HK-2 (cell line): ENCODE measurements at regions not wholly inside any gene's neighbourhood (a gene's known extent, or its start where the extent isn't known, plus 50 kb on each side); places are given as distances from the start of the nearest gene placed in this dataset.
A peak's percentile ranks its signal among the peaks of the same experiment; 100 is the strongest.

Source experiments
- DNase-seq: peaks from one replicate; pipeline ENCODE4 v3.0.0-alpha.2; 2018; ENCODE audit not compliant: unreplicated experiment

DNA sequence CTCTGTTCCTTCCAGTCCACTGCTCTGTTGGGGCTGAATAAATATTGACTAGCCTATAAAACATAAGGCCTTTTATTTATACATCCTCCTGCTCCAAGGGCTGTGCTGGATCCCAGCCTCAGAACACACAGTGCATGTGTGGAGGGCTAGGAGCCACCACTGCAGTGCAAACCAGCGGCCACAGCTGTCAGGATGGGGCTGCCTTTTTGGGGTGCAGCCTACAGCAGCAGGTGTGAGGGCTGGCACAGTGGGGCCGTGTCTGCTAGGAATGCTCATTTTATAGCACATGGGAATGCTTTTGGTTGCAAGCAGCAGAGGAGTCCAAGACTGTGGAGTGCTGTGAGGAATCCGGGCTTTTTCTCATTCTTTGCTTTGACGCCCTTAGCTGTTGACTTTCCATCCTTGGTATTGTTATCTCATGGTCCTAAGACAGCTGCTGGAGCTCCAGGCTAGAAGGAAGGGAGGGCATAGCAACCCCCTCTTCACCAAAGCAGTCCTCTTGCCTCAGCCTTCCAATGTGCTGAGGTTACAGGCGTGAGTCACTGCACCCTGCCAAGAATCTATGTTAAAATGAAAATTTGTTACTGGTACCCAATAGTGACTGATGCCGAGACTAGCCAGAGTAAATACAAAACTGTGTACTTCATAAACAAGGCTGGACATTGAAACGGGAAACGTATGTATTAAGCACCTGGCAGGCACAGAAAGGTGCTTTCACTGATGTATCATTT, 334.3 kb upstream of the GATB start:
- DNase-seq = no peak

DNA sequence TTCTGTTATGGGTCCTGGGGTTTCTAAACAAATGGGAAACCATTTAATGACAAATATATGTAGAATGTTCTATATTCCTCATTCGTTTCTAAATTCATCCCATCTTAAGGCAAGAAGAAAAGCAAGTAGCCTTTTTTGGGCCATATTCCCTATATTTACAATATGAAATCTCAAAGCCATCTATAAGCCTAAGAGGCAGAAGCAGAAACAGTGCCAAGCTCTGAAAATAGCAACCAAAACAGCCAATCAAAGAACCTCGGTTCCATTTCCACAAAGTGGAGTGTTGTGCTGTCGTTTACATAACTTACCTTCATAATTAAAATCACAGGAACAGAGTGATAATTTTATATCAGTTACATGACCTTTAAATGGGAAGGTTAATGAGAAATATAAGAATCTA, 330.6 kb upstream of the GATB start:
- no peak for DNase-seq

DNA sequence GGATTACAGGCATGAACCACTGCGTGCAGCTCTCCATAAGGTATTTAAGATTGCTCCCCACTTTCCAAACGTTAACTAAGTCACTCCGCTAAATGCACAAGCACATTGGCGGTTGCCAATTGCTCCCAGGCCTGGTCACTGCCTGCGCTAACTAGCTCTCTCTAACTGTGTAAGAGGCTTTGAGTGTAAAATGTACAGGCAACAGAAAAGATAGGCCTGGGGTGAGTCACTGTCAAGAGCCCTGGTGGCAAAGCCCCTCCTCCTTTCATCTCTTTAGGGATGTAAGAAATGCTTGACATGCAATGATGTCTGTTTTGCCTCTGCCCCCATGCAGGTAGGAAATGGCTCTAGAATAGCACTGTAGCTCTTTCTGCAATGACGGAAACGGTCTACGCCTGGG, 329.7 kb upstream of the GATB start:
- no peak for DNase-seq

DNA sequence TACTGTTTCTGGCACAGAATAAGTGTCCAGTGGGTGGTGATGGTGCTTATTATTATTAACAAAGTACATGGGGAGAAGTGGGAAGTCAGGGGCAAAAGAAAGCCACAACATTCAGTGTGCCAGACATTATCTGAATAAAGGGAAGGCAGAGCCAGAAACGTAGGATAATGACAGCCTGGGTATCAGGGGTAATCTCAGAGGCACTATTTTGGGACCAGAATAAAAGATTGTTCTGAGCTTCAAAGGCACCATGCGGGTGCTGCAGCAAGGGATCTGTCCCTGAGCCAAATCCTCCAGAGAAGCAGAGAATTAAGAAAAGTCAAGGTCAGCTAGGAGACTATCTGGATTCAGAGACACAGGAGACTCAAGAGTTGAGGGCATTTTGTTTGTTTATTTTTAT, 328.8 kb upstream of the GATB start:
- DNase-seq = no peak

DNA sequence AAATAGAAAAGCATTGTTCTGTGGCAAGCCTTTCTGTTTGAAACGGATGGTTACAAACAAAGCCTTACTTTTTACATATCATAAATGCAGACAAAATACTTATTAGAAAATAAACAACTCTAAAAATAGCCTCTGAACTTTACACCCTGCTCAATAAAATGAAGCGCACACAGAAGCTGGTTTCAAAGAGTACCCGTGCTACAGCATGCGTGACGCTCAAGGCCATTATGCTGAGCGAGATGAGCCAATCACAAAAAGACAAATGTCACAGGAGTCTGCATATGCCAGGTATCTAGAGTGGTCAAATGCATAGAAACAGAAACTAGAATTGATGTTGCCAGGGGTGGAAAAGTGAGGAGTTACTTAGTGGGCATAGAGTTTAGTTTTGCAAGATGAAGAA, 326.5 kb upstream of the GATB start:
- no peak for DNase-seq

DNA sequence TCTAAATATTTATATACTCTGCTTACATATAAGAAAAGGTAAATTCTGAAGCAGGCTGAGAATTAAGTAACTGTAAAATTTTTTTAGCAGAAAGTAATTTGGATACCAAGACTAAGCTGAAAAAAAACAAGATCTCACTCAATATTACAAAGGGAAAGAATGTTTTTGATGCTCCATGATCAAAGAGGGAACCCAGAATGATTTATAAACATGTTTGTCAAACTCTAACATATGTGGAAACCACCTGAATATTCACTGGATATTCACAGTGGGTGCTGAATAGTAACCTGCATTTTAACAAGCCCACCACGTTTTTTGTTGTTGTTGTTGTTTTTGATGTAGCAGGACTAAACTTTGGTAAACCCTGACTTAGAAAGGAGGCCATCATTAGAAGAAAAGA, 324.9 kb upstream of the GATB start:
- DNase-seq = no peak

DNA sequence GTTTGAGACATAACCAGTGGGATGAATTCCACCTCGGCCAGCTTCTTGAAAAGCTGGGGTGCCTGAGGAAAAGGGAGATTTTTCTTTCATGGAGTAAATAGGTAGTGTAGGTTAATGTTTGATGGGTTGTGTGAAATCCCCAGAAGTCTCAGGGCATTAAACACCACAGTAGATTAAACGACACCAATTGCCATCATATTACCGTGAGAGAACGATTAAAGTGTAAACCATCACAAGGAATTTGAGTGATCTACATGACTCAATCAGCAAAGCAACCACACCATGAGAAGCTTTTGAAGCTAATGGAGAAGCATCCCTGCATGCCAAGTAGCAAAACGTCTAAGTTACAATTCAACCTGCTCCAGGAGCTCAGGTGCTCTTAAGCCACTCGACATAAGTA, 322.5 kb upstream of the GATB start:
- no peak for DNase-seq

DNA sequence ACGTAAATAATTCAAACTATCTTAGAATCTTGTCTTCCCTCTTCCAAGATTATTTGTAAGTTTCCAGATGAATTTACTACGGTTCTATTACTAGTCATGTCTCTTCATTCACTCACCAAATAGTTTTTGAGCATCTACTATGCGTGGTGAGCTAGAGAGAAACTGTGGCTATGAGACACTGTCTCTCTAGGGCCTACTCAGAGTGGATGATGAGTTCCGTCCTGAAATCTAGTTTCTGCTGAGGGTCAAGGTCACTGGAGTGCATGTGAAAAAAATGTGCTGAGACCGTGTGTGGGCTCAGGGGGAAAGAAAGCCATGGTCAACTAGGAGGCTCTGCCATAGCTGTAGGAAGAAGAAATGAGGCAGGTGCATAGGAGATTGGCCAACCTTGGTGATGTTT, 320.2 kb upstream of the GATB start:
- no peak for DNase-seq

DNA sequence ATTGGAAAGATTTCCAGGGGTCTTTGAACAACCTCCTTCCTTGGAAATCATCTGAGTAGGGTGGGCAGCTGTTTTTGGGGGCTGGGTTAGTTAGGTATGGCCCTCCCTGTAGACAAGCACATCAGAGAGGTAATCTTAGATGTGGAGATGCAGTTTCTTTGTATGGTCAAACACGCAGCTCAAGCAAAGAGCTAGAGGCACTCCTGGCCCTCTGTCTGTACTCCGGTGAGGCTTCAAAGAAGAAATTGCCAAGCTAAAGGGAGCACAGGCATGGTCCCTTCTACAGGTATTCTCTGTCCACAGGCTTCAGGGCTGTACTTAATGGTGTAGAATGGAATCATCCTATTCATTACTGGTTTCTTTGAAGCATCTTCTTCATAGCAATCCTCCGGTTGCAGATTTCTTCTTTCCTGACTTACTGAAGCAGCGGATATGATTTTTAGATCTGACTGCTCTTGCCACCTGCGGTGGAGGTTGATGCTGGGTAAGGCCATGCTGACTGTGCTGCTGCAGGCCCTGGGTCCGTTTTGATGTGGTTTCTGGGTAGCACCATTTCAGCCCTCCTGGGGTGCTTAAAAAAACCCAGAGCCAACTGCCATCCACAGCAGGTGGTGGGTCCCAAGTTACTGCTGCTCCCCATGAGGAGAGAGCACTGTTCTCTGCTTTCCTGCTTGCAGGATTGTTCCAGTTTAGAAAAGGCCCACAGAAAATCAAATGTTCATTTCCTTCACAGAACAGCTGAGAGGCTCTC, 318.9 kb upstream of the GATB start:
- no peak for DNase-seq

DNA sequence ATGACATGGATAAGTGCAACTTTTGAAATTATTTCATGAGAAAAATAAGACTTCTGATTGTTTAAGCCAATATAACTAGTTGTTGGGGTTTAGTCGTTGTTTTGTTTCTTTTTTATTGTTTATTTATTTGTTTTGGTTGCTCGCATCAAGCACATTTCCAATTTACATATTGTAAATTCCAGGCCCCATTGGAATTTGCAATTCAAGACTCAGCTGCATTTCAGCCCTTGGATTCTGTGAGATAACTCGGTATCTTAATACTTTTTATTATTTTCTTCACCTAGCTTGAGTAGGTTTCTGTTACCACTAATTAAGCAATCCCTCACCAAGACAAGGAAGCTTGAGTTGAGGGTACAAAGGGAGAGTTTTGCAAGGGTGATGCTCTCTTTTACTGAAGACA, 318.3 kb upstream of the GATB start:
- no peak for DNase-seq

DNA sequence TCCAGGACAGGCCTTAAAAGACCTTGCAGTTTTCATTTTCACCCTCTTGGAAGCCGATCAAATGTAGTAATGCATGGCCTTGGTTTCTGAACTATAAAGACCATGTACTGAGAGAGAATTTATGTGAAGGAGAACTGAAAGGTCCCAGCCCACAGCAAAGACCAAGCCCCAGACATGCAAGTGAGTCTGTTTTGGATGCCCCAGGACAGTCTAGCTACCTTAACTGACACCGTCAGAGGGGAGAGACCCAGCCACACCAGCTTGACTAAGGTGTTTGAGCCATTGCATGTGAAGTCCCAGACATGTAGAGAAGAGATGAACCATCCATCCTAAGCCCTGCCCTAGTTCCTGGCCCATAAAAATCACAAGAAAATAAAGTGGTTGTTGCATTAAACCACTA, 316.8 kb upstream of the GATB start:
- DNase-seq = no peak

DNA sequence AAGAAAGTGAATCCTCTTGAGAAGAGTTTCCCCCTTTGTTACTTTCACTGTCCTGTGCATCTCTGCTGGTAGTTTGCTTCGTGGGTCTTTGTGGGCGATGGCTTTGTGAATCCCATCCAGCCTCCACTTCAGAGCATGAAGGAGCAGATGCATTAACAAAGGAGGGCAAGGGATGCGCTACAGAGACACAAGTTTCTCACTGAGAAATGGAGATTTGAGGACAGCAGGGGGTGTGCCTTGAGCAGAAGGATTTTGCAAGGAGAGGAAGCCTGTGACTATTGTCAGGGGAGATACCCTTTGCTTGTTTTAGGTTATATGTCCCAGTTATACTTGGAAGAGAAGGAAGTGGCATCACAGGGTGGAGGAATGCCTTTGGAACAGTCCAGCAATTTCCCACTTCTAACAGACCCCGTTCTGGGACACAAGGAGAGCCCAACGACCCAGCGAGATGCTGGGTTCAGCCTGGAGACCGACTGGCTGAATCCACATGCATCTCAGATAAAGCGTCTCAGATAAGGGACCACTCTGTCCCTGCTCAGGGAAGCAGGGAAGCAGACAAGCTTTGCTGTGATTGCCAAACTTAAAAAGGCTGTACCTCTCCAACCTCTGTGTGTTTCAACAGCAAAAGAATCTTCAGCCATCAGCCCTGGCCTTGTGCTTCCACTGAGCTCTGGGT, 314.6 kb upstream of the GATB start:
- no peak for DNase-seq

DNA sequence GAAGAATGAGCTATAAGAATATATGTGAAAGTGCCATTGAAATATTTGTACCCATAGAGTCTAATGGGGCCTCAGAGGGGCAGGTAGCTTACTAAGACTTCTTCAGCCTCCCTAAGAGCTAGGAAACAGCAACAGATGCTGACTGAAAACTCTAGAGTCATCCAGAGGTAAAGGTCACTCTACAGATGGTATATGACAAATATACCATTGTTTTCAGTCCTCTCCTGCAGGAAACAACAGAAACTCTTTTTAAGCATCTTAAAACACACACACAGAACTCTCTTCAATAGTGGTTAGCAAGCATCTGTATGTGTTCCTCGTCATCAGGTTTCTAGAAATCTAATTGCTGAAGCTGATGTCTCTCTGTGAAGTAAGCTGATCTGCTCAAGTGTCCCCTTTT, 313.8 kb upstream of the GATB start:
- DNase-seq = no peak

DNA sequence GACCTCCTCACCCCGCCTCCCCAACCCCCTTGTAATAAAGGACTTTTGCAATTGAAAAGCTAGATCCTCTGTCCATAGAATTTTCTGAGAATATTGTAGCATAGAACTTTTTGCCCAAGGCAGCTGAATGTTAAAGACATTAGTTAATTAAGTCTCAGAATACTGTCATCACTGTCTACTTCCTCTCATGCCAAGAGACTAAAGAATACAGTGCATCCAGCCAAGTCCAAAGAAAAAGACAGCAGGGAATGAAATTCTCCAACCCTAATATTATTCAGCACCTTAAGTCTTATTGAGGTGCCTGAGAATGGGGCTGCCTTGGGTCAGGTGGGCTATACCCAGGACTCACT, 313.3 kb upstream of the GATB start:
- no peak for DNase-seq

DNA sequence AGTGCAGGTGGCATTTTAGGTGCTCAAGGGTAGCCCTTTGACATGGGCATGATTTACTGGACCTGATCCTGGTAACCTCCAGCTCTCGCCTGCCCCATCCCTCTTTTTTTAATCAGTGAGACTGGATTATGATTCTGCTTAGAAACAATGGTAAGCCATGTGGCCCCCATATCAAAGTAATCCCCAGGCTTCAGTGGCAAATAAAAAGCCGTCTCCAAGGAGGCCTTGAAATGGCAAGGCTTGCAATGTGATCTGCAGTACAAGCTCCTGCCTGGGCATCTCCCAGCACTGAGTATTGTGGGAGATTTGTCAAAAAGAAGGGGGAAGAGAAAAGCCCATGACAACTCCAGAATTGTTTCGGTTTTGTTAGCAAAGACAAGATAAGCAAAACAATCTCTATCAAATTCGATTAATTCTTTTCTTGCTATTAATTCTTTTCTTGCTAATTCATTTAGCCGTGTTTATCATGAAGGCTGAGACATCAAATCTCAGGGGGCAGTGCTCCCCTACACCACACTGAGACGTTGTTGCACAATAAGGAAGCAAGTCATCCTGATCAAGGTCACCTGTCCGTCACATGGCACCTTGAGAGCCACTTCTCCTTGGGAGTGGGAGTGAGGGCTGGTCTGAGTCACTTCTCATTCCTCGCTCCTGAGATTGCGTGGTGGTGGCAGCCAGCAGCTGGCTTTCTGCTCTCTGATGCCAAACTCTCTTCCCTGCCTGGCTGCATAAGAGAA, 312.7 kb upstream of the GATB start:
- DNase-seq = peak; percentile 11

DNA sequence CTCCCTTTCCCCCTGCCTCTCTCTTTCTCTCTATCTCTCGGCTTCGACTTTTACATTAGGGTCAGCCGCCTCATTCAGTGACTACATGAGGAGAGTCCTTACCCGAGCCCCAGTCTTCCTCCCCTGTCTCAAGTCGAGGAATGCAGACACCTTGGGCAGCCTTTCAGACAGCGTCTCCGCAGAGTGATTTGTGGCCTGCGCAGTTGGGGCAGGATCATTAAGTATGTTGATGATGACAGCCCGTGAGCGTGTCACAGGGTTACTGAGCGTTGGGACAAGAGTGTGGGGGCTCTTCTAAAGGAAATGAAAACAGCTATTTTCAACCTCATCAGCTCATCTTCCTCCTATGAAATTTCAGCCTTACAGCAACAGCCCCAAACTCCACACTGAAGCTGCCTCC, 312.1 kb upstream of the GATB start:
- no peak for DNase-seq

DNA sequence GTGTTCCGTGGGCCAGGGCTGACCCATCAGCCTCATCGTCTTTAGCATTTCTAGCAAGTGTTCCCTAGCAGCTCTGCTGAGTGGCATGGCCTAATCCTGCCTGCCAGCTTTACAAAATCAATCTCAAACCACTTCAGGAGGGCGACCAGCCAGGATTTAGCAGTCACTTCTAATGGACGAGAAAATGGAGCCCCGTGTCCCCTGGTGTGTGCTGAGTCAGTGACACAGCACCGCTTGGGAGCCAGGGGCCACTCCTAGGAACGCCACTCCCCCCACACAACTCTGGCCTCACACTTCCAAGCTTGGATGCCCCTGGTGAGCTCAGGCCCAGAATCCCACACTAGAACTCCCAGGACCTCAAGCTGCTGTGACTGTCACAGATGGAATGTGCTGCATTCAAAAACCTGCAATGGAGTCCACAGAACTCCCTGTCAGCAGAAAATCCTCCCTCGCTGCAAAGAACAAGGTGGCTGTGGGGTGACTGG, 311.2 kb upstream of the GATB start:
- DNase-seq = peak; percentile 40

DNA sequence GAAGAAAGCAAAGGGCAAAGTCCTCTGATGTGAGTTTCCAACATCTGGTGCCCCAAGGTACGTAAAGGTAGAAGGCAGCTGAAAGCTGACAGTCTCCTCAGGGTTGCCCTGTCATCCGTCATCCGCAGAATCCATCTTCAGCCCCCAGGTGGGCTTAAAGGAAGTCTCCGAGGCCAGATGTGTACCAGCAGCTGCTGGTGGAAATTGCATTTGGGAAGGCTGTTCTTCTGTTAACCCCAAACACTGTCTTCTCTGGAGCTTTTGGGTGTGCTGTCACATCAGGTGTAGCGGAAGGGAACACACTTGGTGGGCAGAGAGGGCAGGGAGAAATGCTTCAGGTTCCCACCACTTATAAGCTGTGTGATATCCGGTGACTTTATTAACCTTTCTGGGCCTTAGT, 310.0 kb upstream of the GATB start:
- DNase-seq = no peak

DNA sequence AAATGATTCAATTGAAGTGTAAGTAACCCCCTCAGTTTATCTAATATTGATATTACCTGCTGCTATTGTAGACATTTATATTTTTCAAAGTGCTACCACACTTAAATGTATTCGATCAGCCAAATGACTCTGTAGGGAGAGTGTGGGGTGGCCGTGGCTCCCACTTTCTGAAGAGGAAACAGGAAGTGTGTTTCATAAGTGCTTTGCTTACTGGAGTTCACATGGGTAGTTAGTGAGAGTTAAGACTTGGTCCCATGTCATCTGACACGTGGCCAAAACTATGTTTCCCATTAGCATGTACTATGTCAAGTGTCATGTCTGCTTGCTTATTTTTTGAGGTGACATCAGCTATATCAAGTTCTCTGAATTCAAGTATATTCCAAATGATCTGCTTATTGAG, 308.1 kb upstream of the GATB start:
- no peak for DNase-seq

DNA sequence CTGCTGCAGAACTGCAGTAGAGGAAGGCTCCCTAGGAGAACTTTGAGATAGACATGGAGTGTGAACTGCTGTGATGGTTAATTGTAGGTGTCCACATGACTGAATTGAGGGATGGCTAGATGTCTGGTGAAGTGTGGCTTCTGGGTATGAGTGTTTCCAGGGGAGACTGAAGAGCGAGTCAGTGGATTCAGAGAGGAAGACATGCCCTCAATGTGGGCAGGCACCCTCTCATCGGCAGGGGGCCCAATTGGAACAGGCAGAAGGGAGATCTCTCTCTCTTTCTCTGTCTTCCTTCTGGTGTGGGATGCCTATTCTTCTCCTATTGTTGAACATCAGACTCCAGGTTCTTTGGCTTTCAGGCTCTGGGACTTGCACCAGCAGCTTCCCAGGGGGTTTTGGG, 304.7 kb upstream of the GATB start:
- DNase-seq = no peak

DNA sequence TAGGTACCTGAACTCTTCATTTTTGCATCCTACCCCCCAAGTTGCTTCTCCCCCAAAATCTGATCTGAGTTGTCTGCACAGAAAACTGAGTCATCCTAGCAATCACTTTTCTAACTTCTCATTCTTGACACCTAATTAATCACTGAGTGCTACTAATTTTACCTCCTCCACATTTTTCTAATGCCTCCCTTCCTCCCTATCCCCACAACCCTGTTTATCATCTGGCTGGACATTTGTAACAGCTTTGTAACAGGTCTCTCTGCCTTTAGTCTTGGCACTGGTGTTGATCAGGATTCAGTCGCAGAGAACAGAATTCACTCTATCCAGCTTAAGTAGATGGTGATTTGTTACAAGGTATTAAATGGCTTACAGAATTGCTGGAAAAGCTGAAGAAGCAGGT, 303.9 kb upstream of the GATB start:
- DNase-seq = no peak

DNA sequence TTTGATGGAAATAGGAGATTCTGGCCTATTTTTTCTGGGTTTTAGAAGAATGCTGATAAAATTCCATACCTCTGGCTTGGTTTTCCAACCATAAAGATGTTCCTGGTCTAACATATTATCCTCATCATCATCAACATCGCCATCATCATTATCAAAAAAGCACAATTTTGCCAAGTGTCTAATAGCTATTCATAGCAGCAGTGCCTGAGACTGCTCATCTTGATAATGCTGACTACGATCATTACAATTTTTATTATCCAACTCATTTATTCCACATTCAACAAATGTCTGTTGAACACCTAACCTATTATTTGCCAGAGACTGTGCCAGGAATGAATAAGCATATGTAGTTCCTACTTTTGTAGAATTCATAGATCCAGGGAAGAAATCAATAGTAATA, 303.5 kb upstream of the GATB start:
- DNase-seq = no peak
